DOHH2 (cell line): ENCODE measurements at regions not wholly inside any gene's neighbourhood (a gene's known extent, or its start where the extent isn't known, plus 50 kb on each side); places are given as distances from the start of the nearest gene placed in this dataset.

Source experiments
- EZH2phosphoT487 ChIP-seq: fragments of 200-600 bp; sonication (generic); IDR thresholded peaks from 2 replicates; pipeline ENCODE4 v1.6.1; 2017; ENCODE audit warnings: borderline replicate concordance, mild to moderate bottlenecking, antibody characterized with exemption, low read length, moderate library complexity, mixed read lengths
- TF ChIP-seq, protein P1 (sequence below): fragments of 200-600 bp; sonication (generic); IDR thresholded peaks from one replicate; pipeline ENCODE4 v1.5.1; 2014; ENCODE audit warnings: antibody characterized with exemption, mild to moderate bottlenecking, low read depth, low read length; ENCODE audit not compliant: poor library complexity, severe bottlenecking

DNA sequence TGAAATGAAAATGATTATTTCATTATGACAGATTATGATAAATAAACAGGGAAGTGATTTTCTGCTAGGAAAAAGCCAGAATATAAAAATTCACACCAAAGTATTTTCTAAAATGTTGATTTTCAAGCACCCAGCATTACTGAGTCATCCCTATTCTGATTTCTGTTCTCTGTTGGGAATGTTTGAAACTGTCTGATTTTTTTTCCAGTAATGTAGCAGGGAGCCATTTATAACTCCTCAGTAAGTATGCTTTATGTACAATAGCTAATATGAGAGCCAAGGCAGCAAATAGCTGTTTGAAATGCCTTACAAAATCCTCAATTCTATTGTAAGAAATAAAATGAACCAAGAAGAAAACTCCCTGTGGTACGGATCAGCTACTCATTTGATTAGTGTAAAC lies 471.7 kb upstream of the TYRP1 start:
- TF ChIP-seq, protein P1, sequence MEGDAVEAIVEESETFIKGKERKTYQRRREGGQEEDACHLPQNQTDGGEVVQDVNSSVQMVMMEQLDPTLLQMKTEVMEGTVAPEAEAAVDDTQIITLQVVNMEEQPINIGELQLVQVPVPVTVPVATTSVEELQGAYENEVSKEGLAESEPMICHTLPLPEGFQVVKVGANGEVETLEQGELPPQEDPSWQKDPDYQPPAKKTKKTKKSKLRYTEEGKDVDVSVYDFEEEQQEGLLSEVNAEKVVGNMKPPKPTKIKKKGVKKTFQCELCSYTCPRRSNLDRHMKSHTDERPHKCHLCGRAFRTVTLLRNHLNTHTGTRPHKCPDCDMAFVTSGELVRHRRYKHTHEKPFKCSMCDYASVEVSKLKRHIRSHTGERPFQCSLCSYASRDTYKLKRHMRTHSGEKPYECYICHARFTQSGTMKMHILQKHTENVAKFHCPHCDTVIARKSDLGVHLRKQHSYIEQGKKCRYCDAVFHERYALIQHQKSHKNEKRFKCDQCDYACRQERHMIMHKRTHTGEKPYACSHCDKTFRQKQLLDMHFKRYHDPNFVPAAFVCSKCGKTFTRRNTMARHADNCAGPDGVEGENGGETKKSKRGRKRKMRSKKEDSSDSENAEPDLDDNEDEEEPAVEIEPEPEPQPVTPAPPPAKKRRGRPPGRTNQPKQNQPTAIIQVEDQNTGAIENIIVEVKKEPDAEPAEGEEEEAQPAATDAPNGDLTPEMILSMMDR = no peak
- TF ChIP-seq EZH2phosphoT487 = no peak
